ENCODE measurements at regions not wholly inside any gene's neighbourhood (a gene's known extent, or its start where the extent isn't known, plus 50 kb on each side); places are given as distances from the start of the nearest gene placed in this dataset.
"Not testable (repeated sequence)": the region's sequence is repeated elsewhere in the genome, so short reads cannot be mapped to it uniquely, and the experiment has no call there.

GRCh38 chr6:1474205-1474604, 84.8 kb downstream of the FOXF2 start:
- Histone ChIP-seq H3K4me3 (no peak overlapping the region), H3K9me3 (no peaks in the 10 kb centered on the region), H3K27me3 (ENCODE audit: low read depth) (no peaks in the 10 kb centered on the region), H3K4me1 (no peaks in the 10 kb centered on the region), H3K36me3 (replicated peaks) (no peaks in the 10 kb centered on the region)
- in situ Hi-C loops (cut with MboI; ENCODE audit: low sequenced_read_pairs) = no loop called here
- DNase-seq (ENCODE audit: low spot score in 2 of 2) = no peak

DNA sequence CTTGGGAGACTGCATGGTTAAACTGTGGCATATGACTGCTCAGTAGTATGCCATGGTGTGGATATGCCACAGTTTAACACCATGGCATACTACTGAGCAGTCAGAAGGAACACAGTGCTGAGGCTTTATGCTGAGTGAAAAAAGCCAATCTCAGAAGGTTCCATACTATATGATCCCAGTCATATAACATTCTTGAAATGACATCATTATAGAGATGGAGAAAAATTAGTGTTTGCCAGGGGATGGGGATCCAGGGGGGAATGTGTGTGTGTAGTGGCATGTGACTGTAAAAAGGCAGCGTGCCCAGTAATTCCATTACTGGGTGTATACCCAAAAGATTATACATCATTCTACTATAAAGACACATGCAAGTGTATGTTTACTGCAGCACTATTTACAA, 85.8 kb downstream of the FOXF2 start:
- no peaks in the 10 kb centered on the region for H3K4me1 ChIP-seq
- no peaks in the 10 kb centered on the region for H3K9me3 ChIP-seq
- no peak overlapping the region for H3K4me3 ChIP-seq
- H3K27me3 ChIP-seq (ENCODE audit: low read depth) = no peaks in the 10 kb centered on the region
- in situ Hi-C loops (cut with MboI; ENCODE audit: low sequenced_read_pairs) = no loop called here
- no peak for DNase-seq (ENCODE audit: low spot score in 2 of 2)
- no peaks in the 10 kb centered on the region for H3K36me3 ChIP-seq (replicated peaks)

DNA sequence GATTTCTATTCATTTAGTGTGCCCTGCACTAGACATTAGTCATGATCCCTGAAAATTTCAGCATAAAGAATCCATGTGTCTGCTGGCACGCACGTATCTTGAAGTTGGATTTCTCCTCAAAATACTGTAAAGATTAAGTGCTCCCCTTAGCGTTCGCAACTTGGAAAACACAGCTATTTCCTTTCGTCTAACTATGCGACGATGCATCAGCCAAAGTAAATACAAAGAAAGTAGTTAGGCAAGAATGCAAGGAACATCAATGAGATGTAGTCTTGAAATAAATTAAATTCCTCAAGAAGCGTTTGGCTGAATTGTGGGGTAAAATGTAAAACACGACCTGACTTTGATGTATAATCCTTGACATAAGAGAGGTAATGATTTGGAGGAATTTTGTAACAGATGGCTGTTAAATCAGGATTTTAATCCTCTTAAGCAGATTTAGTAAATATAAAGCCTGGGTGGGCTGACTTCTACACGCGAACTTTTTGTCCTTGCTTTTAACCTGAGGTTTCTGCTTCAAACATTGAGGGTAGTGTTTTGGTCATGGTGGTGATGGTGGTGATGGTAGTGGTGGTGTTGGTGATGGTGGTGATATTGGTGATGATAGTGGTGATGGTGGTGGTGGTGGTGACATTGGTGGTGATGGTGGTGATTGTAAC, 88.2 kb downstream of the FOXF2 start:
- Histone ChIP-seq H3K4me1 (no peaks in the 10 kb centered on the region), H3K9me3 (no peaks in the 10 kb centered on the region), H3K4me3 (no peak overlapping the region), H3K36me3 (replicated peaks) (no peaks in the 10 kb centered on the region), H3K27me3 (ENCODE audit: low read depth) (no peaks in the 10 kb centered on the region)
- DNase-seq (ENCODE audit: low spot score in 2 of 2) = peak in 1 of 2 experiments; percentile 28
- in situ Hi-C loops (cut with MboI; ENCODE audit: low sequenced_read_pairs) = no loop called here

GRCh38 chr6:1478163-1478826, 88.9 kb downstream of the FOXF2 start:
- in situ Hi-C loops (cut with MboI; ENCODE audit: low sequenced_read_pairs); H3K9me3 ChIP-seq; H3K4me1 ChIP-seq; H3K27me3 ChIP-seq (ENCODE audit: low read depth); H3K4me3 ChIP-seq; DNase-seq (ENCODE audit: low spot score in 2 of 2); H3K36me3 ChIP-seq (replicated peaks): not testable (repeated sequence)

DNA sequence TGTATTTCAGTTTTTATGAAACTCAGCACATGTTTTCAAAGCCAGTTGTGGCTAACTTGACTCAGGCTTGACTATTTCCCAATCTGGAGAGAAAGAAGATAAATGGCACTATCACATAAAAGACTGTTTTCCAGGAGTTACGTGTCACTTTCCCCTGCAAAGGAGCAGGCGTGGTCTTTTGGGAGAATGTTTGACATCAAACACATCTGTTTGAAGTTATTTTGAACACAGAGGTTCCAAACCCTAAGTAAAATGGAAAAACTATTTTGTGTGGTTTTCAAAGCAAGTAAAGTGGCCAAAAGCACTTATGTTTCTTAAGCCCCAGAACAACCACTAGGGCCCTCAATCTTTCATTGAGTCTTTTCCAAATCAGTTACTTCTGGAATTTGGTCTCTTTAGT, 89.7 kb downstream of the FOXF2 start:
- no peaks in the 10 kb centered on the region for H3K4me1 ChIP-seq
- H3K27me3 ChIP-seq (ENCODE audit: low read depth) = no peaks in the 10 kb centered on the region
- H3K36me3 ChIP-seq (replicated peaks) = no peaks in the 10 kb centered on the region
- H3K4me3 ChIP-seq = no peak overlapping the region
- DNase-seq (ENCODE audit: low spot score in 2 of 2) = no peak
- no peaks in the 10 kb centered on the region for H3K9me3 ChIP-seq
- in situ Hi-C loops (cut with MboI; ENCODE audit: low sequenced_read_pairs) = no loop called here

DNA sequence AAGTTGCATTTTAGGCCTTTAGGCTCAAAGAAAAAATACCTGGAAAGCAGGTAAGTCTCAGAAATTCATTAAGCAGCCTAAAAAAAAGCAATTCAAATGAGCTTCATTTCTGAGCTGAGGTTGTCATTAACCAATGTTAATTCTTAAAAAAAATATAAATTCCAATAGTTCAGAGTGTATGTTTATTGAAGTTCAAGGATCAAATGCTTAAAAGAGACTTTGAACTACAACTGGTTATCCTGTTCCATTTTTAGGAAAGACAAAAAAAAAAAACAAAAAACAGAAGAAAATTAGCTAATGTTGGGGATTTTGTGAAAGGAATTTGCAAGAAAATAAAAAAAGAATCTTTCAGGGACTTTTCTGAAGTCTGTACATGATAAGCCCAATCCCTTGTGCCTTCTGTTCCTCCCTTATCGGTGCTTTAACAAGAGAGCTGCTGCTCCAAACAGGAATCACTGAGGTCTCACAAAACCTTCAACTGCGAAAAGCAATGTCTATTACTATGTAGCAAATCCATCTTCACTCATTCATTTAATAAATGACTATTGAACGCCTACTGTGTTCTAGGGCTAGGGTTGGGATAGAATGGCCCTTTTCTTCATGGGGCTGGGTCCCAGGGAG, 90.3 kb downstream of the FOXF2 start:
- no peak overlapping the region for H3K4me3 ChIP-seq
- H3K4me1 ChIP-seq = no peaks in the 10 kb centered on the region
- H3K36me3 ChIP-seq (replicated peaks) = no peaks in the 10 kb centered on the region
- H3K9me3 ChIP-seq = no peaks in the 10 kb centered on the region
- no peaks in the 10 kb centered on the region for H3K27me3 ChIP-seq (ENCODE audit: low read depth)
- in situ Hi-C loops (cut with MboI; ENCODE audit: low sequenced_read_pairs) = no loop called here
- DNase-seq (ENCODE audit: low spot score in 2 of 2) = no peak

DNA sequence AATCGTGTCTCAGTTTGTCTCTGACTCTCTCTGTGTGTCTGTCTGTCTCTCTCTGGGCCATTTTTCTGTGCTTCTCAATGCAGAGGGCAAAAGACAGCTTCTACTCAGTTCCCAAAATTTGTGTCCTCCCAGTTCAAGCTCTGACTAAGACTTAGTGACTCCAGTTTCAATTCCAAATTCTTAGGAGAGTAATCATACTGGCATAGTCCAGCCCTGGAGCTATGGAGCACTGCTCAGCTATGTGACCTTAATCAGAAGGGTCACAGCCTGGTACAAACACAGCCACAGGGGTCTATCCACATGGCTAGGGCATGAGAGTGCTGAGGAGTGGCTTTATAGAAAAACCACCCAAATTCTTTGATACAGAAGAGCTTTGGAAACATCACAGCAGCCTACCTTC, 91.9 kb downstream of the FOXF2 start:
- in situ Hi-C loops (cut with MboI; ENCODE audit: low sequenced_read_pairs) = no loop called here
- Histone ChIP-seq H3K4me3 (no peak overlapping the region), H3K9me3 (no peaks in the 10 kb centered on the region), H3K4me1 (no peaks in the 10 kb centered on the region), H3K36me3 (replicated peaks) (no peaks in the 10 kb centered on the region), H3K27me3 (ENCODE audit: low read depth) (no peaks in the 10 kb centered on the region)
- DNase-seq (ENCODE audit: low spot score in 2 of 2) = no peak

DNA sequence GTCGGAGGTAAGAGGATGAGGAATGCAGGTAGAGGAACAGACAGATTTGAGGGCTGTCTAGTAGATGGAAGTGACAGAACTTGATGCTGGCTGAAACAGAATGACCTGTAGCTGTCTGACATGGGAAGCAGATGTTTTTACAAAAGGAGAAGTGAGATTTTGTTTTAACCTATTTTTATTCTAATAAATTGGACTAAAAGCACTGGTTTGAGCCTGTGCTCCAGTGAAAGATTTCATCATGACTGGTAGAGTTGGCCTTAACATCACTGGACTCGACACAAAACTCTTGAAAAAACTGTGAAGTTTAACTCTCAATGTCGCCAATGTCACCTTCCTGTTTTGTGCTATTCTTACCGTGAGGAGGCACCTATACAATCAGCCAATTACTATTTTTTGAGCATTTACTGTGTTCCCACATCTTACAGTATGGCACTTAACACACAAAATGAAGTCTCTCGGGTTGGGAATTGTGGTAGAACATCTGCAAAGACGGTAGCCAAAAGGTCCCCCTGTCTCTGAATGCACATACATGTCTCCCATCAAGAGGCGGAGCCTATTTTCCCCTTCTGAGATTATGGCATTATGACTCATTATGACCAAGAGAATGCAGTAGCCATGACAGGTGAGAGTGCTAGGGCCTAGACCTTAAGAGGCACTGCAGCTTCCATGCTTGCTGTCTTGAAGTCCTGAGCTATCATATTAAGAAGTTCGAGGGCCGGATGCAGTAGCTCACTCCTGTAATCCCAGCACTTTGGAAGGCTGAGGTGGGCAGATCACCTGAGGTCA, 93.2 kb downstream of the FOXF2 start:
- DNase-seq (ENCODE audit: low spot score in 2 of 2) = no peak
- no peak overlapping the region for H3K4me3 ChIP-seq
- in situ Hi-C loops (cut with MboI; ENCODE audit: low sequenced_read_pairs) = no loop called here
- no peaks in the 10 kb centered on the region for H3K27me3 ChIP-seq (ENCODE audit: low read depth)
- no peaks in the 10 kb centered on the region for H3K4me1 ChIP-seq
- no peaks in the 10 kb centered on the region for H3K36me3 ChIP-seq (replicated peaks)
- H3K9me3 ChIP-seq = no peaks in the 10 kb centered on the region

DNA sequence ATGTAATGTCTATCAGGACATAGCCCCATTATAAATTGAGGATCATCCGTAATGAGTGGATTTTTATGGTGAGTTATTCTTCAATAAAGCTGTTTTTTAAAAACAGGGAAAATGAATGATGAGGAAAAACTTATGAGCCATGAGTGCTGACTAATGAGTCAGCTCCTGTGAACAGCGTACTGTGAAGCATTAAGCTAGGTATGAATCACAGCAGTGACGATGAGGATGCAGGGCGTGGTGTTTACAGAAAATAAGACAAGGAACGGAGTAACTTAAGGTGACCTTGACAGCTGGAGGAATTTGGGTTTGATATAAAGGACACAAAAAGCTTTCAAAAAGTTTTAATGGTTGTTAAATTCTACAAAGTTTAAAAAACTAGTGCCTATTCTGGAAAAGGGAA, 96.3 kb downstream of the FOXF2 start:
- in situ Hi-C loops (cut with MboI; ENCODE audit: low sequenced_read_pairs) = no loop called here
- DNase-seq (ENCODE audit: low spot score in 2 of 2) = no peak
- Histone ChIP-seq H3K4me1 (no peaks in the 10 kb centered on the region), H3K36me3 (replicated peaks) (no peaks in the 10 kb centered on the region), H3K27me3 (ENCODE audit: low read depth) (no peaks in the 10 kb centered on the region), H3K9me3 (no peaks in the 10 kb centered on the region), H3K4me3 (no peak overlapping the region)

- DNase-seq (ENCODE audit: low spot score in 2 of 2) = no peak
- Histone ChIP-seq H3K4me1 (no peaks in the 10 kb centered on the region), H3K4me3 (no peak overlapping the region), H3K27me3 (ENCODE audit: low read depth) (no peaks in the 10 kb centered on the region), H3K36me3 (replicated peaks) (no peaks in the 10 kb centered on the region), H3K9me3 (no peaks in the 10 kb centered on the region)
- in situ Hi-C loops (cut with MboI; ENCODE audit: low sequenced_read_pairs) = no loop called here
These were observed 97.0 kb downstream of the FOXF2 start for GRCh38 chr6:1486387-1486786.

DNA sequence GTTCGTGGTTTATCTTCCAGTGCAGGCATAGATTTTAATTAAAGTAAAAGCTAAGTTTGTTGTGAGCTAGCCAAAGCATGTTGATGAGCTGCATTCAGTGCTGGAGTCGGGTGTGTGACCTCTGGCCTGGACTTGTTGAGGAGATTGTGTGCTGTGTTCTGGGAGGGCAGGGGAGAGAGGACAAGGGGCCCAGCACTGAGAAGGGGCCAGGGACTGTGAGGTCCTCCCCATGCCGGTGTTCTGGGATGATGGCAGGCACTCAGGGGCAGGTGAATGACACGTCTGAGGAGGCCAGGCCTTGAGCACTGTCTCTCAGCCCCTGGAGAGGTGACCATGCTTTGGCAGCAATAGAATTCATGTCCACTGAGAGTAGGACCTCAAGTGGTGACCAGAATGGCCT, 97.9 kb downstream of the FOXF2 start:
- Histone ChIP-seq H3K36me3 (replicated peaks) (no peaks in the 10 kb centered on the region), H3K4me1 (no peaks in the 10 kb centered on the region), H3K9me3 (no peaks in the 10 kb centered on the region), H3K4me3 (no peak overlapping the region), H3K27me3 (ENCODE audit: low read depth) (no peaks in the 10 kb centered on the region)
- no peak for DNase-seq (ENCODE audit: low spot score in 2 of 2)
- in situ Hi-C loops (cut with MboI; ENCODE audit: low sequenced_read_pairs) = no loop called here

GRCh38 chr6:1491025-1491424, 101.6 kb downstream of the FOXF2 start:
- H3K36me3 ChIP-seq (replicated peaks) = no peaks in the 10 kb centered on the region
- no peaks in the 10 kb centered on the region for H3K9me3 ChIP-seq
- H3K27me3 ChIP-seq (ENCODE audit: low read depth) = no peaks in the 10 kb centered on the region
- H3K4me1 ChIP-seq = no peaks in the 10 kb centered on the region
- in situ Hi-C loops (cut with MboI; ENCODE audit: low sequenced_read_pairs) = no loop called here
- no peak for DNase-seq (ENCODE audit: low spot score in 2 of 2)
- no peak overlapping the region for H3K4me3 ChIP-seq

DNA sequence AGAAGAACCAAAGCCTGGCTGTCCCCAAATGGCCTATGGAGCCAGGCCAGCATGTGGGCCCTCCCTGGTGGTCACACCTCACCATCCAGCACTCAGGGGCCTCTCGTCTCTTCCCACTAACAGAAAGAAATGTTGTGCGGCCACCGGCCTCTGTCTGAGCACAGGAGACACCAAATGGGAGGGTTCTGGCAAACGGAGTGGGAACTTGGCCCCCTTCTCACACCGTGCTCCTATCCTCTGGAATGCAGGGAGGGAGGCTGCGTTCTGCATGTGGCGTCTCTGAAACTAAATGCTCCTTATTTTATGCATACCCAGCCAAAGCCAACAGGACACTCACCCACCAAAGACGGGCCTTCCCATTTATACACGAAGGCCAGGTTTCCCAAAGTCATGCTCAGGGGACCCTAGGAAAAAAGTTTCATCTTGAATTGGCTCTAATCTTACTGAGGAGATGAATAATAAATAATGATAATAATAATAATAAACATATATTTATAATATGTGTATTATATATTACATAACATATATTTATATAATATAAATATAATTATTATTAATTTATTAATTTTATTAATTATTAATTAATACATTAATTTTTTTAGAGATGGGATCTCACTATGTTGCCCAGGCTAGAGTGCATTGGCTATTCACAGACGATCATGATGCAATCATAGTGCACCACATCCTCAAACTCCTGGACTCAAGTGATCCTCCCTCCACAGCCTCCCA, 102.4 kb downstream of the FOXF2 start:
- no peaks in the 10 kb centered on the region for H3K27me3 ChIP-seq (ENCODE audit: low read depth)
- in situ Hi-C loops (cut with MboI; ENCODE audit: low sequenced_read_pairs) = no loop called here

More for the DNA sequence above, 102.4 kb downstream of the FOXF2 start:
- no peak for DNase-seq (ENCODE audit: low spot score in 2 of 2)
- no peaks in the 10 kb centered on the region for H3K9me3 ChIP-seq
- H3K36me3 ChIP-seq (replicated peaks) = no peaks in the 10 kb centered on the region
- no peaks in the 10 kb centered on the region for H3K4me1 ChIP-seq
- no peak overlapping the region for H3K4me3 ChIP-seq

Measured in HAP-1 (cell line).